Nephron progenitor cell (in vitro differentiated cells): ENCODE measurements at regions not wholly inside any gene's neighbourhood (a gene's known extent, or its start where the extent isn't known, plus 50 kb on each side); places are given as distances from the start of the nearest gene placed in this dataset.

Experiments
- DNase-seq: peaks from one replicate; pipeline ENCODE4 v3.0.0; 2021
- H3K27ac Mint-ChIP-seq: 2 replicates; pipeline ENCODE4 v1.8.0; 2021; ENCODE audit warnings: mild to moderate bottlenecking, moderate library complexity, mixed read lengths
- H3K27me3 Mint-ChIP-seq: 2 replicates; pipeline ENCODE4 v1.8.0; 2021; ENCODE audit warnings: mild to moderate bottlenecking, low read depth, mixed read lengths; ENCODE audit not compliant: poor library complexity
- H3K36me3 Mint-ChIP-seq: 2 replicates; pipeline ENCODE4 v1.8.0; 2021; ENCODE audit warnings: low read depth, mixed read lengths
- H3K4me1 Mint-ChIP-seq: 2 replicates; pipeline ENCODE4 v1.8.0; 2021; ENCODE audit warnings: mixed read lengths
- H3K4me3 Mint-ChIP-seq: 2 replicates; pipeline ENCODE4 v1.8.0; 2021; ENCODE audit warnings: mild to moderate bottlenecking, moderate library complexity, mixed read lengths
- H3K9me3 Mint-ChIP-seq: 2 replicates; pipeline ENCODE4 v1.8.0; 2021; ENCODE audit warnings: mild to moderate bottlenecking, moderate library complexity, mixed read lengths
- CTCF ChIP-seq: fragments of 200-600 bp; sonication (generic); IDR thresholded peaks from 2 replicates; pipeline ENCODE4 v1.5.0; 2021; ENCODE audit warnings: antibody characterized with exemption

GRCh38 chr2:40625849-40626248 is 174.0 kb upstream of the SLC8A1 start:
- peaks cover 3% of the 10 kb centered on the region for H3K27me3 Mint-ChIP-seq
- DNase-seq: no peak

GRCh38 chr2:40628556-40628955 is 176.7 kb upstream of the SLC8A1 start:
- Mint-ChIP-seq H3K4me1 (no peaks in the 10 kb centered on the region), H3K4me3 (no peak overlapping the region), H3K27me3 (peaks cover 3% of the 10 kb centered on the region), H3K27ac (no peak overlapping the region), H3K9me3 (no peaks in the 10 kb centered on the region), H3K36me3 (no peaks in the 10 kb centered on the region)
- no peak for TF ChIP-seq CTCF
- DNase-seq: no peak

More at GRCh38 chr2:40625849-40626248, 174.0 kb upstream of the SLC8A1 start:
- H3K36me3 Mint-ChIP-seq: no peaks in the 10 kb centered on the region
- H3K27ac Mint-ChIP-seq: no peak overlapping the region
- TF ChIP-seq CTCF: no peak
- H3K9me3 Mint-ChIP-seq: no peaks in the 10 kb centered on the region
- H3K4me3 Mint-ChIP-seq: no peak overlapping the region
- no peaks in the 10 kb centered on the region for H3K4me1 Mint-ChIP-seq

- DNase-seq: no peak
- Mint-ChIP-seq H3K27me3 (peaks cover 3% of the 10 kb centered on the region), H3K27ac (no peak overlapping the region), H3K9me3 (no peaks in the 10 kb centered on the region), H3K4me3 (no peak overlapping the region), H3K36me3 (no peaks in the 10 kb centered on the region), H3K4me1 (no peaks in the 10 kb centered on the region)
- no peak for TF ChIP-seq CTCF
These were observed 178.0 kb upstream of the SLC8A1 start for GRCh38 chr2:40629768-40630434.

GRCh38 chr2:40639320-40639719 is 187.4 kb upstream of the SLC8A1 start:
- H3K36me3 Mint-ChIP-seq: no peaks in the 10 kb centered on the region
- DNase-seq: no peak
- H3K27ac Mint-ChIP-seq: no peak overlapping the region
- no peak for TF ChIP-seq CTCF
- H3K27me3 Mint-ChIP-seq: no peaks in the 10 kb centered on the region
- H3K9me3 Mint-ChIP-seq: no peaks in the 10 kb centered on the region
- H3K4me3 Mint-ChIP-seq: no peak overlapping the region
- H3K4me1 Mint-ChIP-seq: no peaks in the 10 kb centered on the region

GRCh38 chr2:40642237-40642636 is 190.3 kb upstream of the SLC8A1 start:
- TF ChIP-seq CTCF: no peak
- no peaks in the 10 kb centered on the region for H3K9me3 Mint-ChIP-seq
- no peaks in the 10 kb centered on the region for H3K4me1 Mint-ChIP-seq
- no peaks in the 10 kb centered on the region for H3K36me3 Mint-ChIP-seq
- H3K27me3 Mint-ChIP-seq: no peaks in the 10 kb centered on the region
- H3K4me3 Mint-ChIP-seq: no peak overlapping the region
- DNase-seq: no peak
- H3K27ac Mint-ChIP-seq: no peak overlapping the region

GRCh38 chr2:40642726-40643125 is 190.8 kb upstream of the SLC8A1 start:
- Mint-ChIP-seq H3K4me1 (no peaks in the 10 kb centered on the region), H3K9me3 (no peaks in the 10 kb centered on the region), H3K4me3 (no peak overlapping the region), H3K27ac (no peak overlapping the region), H3K36me3 (no peaks in the 10 kb centered on the region), H3K27me3 (no peaks in the 10 kb centered on the region)
- DNase-seq: no peak
- no peak for TF ChIP-seq CTCF
